ENCODE measurements at regions not wholly inside any gene's neighbourhood (a gene's known extent, or its start where the extent isn't known, plus 50 kb on each side); places are given as distances from the start of the nearest gene placed in this dataset.

DNA sequence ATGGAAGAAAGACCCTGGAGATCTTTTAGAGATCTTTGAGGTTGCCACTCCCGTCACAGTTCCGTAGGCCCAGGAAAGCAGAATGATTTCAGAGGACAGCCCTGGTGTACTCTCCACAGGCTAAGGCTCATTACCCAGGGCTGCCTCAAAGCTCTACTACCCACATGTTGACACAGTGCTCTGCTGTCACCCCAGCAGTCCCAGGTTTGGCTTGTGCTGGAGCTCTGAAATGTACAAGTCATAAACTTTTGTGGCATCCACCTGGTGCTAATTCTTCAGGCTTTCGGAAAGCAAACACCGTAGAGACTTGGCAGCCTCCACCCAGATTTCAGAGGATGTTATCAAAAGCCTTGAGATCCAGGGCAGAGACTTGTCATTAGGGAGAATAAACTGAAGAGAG, 136.5 kb downstream of the MTRR start:
- Histone ChIP-seq H3K9me3 (ENCODE audit: control insufficient read depth, low read length) (no peaks in the 10 kb centered on the region), H3K36me3 (ENCODE audit: control insufficient read depth, insufficient read depth, low read length) (no peaks in the 10 kb centered on the region), H3K4me1 (ENCODE audit: control insufficient read depth, insufficient read depth, low read length) (no peaks in the 10 kb centered on the region), H3K4me3 (ENCODE audit: low read length) (no peak overlapping the region), H3K27me3 (ENCODE audit: control insufficient read depth, insufficient read depth, low read length) (no peaks in the 10 kb centered on the region), H3K9ac (ENCODE audit: low read length) (no peak overlapping the region)

DNA sequence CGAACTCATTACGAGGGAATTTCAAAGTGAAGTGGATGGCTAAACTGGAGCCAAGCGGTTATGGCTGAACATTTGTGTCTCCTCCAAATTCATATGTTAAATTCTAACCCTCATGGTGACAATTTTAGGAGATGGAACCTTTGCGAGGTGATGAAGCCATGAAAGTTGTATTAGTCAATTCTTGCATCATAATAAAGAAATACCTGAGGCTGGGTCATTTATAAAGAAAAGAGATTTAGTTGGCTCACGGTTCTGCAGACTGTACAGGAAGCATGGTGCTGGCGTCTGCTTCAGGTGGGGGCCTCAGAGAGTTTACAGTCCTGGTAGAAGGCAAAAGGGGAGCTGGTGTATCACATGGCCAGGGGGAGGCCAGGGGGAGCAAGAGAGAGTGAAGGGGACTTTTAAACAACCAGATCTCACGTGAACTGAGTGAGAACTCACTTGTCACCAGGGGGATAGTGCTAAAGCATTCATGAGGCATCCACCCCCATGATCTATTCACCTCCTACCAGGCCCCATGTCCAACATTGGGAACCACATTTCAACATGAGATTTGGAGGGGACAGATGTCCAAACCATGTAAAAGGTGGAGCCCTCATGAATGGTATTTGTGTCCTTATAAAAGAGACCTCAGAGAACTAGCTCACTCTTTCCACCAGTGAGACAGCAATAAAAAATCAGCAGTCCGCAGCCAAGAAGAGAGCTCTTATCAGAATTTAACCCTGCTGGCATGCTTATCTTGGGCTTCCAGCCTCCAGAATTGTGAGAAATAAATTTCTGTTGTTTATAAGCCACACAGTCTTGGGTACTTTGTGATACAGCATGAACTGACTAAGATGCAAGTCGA, 143.4 kb downstream of the MTRR start:
- Histone ChIP-seq H3K9ac (ENCODE audit: low read length) (no peak overlapping the region), H3K36me3 (ENCODE audit: control insufficient read depth, insufficient read depth, low read length) (no peaks in the 10 kb centered on the region), H3K27me3 (ENCODE audit: control insufficient read depth, insufficient read depth, low read length) (no peaks in the 10 kb centered on the region), H3K9me3 (ENCODE audit: control insufficient read depth, low read length) (no peaks in the 10 kb centered on the region), H3K4me1 (ENCODE audit: control insufficient read depth, insufficient read depth, low read length) (no peaks in the 10 kb centered on the region), H3K4me3 (ENCODE audit: low read length) (no peak overlapping the region)

DNA sequence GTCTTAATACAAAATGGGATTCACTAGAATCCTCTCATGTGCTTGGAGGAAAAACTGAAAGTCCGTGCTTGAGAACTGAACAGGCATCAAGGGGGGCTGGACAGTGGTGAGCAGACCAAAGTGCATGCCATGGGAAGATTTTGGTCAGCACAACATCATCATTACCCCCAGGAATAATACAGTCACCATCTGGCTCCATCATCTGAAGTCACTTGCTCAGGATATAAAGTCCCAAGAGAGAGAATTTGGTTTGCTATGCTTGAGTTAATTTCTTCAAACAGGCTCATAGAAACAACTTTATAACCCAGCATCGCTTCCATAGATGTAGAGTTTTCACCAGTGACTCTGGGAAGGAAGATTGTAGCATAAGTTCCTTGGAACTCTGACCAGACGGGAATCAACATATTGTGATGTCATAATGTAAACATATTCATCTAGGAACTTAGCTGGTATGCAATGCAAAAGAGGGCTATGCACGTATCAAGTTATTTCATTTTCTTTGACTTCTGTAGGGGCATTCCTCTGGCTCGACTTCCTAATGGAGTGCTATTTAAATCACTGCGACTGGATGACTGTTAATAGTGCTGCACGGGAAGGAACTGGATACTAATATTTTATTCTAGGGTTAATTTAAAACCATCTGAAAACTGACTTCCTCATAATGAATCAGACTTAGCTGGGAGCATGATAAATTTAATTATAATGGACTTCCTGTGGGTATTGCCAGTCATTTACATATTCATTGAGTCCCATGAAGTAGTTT, 145.2 kb downstream of the MTRR start:
- Histone ChIP-seq H3K4me3 (ENCODE audit: low read length) (no peak overlapping the region), H3K36me3 (ENCODE audit: control insufficient read depth, insufficient read depth, low read length) (no peaks in the 10 kb centered on the region), H3K27me3 (ENCODE audit: control insufficient read depth, insufficient read depth, low read length) (no peaks in the 10 kb centered on the region), H3K9ac (ENCODE audit: low read length) (no peak overlapping the region), H3K4me1 (ENCODE audit: control insufficient read depth, insufficient read depth, low read length) (no peaks in the 10 kb centered on the region), H3K9me3 (ENCODE audit: control insufficient read depth, low read length) (no peaks in the 10 kb centered on the region)

DNA sequence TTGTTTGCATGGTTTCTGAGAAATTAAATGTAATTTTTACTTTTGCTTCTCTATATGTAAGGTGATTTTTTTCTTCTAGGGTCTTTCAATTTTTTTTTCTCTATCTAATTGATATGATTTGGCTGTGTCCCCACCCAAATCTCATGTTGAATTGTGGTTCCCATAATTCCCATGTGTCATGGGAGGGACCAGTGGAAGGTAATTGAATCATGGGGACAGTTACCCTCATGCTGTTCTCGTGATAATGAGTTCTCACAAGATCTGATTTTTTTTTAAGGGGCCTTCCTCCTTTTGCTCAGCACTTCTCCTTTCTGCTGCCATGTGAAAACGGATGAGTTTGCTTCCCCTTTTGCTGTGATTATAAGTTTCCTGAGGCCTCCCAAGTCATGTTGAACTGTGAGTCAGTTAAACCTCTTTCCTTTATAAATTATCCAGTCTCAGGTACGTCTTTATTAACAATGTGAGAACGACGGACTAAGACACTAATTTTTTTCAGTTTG, 150.8 kb downstream of the MTRR start:
- no peaks in the 10 kb centered on the region for H3K9me3 ChIP-seq (ENCODE audit: control insufficient read depth, low read length)
- H3K4me1 ChIP-seq (ENCODE audit: control insufficient read depth, insufficient read depth, low read length): no peaks in the 10 kb centered on the region
- no peak overlapping the region for H3K4me3 ChIP-seq (ENCODE audit: low read length)
- no peak overlapping the region for H3K9ac ChIP-seq (ENCODE audit: low read length)
- H3K36me3 ChIP-seq (ENCODE audit: control insufficient read depth, insufficient read depth, low read length): no peaks in the 10 kb centered on the region
- H3K27me3 ChIP-seq (ENCODE audit: control insufficient read depth, insufficient read depth, low read length): no peaks in the 10 kb centered on the region

DNA sequence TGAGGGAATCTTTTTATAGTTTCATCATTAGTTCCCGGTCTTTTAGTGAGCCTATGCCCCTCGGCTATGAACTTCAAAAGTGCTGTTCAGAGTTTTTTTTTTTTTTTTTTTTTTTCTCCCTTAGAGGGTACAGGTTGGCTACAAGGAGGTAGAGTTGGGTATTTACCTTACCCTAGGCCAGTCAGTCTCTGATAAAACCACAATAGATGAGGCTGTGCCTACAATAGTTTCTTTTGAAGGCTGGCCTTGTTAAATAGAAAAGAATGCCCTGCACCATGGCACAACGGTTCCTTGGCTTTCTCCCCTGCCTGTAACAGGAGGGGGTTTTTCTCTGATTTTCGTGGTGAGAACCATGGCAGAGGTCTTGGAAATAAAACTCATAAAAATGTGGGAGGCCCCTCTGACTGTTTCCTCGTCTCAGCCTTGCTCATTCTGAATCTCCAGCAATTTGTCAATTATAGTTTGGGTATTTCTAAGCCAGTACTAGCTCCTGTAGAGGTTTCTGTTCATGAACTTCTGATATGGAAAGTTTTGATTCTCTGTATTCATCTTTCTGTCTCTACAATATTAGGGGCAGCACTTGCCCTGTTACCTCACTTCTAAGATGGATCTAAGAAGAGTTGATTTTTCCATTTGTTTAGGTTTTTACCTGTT, 152.0 kb downstream of the MTRR start:
- Histone ChIP-seq H3K9me3 (ENCODE audit: control insufficient read depth, low read length) (no peaks in the 10 kb centered on the region), H3K36me3 (ENCODE audit: control insufficient read depth, insufficient read depth, low read length) (no peaks in the 10 kb centered on the region), H3K4me1 (ENCODE audit: control insufficient read depth, insufficient read depth, low read length) (no peaks in the 10 kb centered on the region), H3K27me3 (ENCODE audit: control insufficient read depth, insufficient read depth, low read length) (no peaks in the 10 kb centered on the region), H3K9ac (ENCODE audit: low read length) (no peak overlapping the region), H3K4me3 (ENCODE audit: low read length) (no peak overlapping the region)

DNA sequence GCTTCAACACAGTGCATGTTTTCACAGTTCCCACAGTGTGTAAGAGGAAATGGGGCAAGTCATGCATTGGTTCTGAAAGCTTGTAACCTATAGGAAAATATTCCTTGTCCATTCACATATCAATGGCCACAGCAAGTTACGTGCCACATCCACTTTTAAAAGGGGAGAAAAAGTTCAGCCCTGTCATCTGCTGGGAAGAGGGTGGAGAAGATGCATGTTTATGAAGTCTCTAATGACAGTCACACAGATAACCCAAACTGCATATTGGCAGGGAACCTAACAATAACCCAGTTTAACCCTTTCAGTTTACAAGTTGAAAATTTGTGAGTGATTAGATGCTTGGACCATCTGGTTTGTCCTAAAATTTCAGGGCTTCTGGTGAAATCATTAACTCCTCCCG, 159.3 kb downstream of the MTRR start:
- H3K4me3 ChIP-seq (ENCODE audit: low read length): no peak overlapping the region
- H3K9ac ChIP-seq (ENCODE audit: low read length): no peak overlapping the region
- no peaks in the 10 kb centered on the region for H3K9me3 ChIP-seq (ENCODE audit: control insufficient read depth, low read length)
- H3K36me3 ChIP-seq (ENCODE audit: control insufficient read depth, insufficient read depth, low read length): no peaks in the 10 kb centered on the region
- H3K4me1 ChIP-seq (ENCODE audit: control insufficient read depth, insufficient read depth, low read length): no peaks in the 10 kb centered on the region
- no peaks in the 10 kb centered on the region for H3K27me3 ChIP-seq (ENCODE audit: control insufficient read depth, insufficient read depth, low read length)

DNA sequence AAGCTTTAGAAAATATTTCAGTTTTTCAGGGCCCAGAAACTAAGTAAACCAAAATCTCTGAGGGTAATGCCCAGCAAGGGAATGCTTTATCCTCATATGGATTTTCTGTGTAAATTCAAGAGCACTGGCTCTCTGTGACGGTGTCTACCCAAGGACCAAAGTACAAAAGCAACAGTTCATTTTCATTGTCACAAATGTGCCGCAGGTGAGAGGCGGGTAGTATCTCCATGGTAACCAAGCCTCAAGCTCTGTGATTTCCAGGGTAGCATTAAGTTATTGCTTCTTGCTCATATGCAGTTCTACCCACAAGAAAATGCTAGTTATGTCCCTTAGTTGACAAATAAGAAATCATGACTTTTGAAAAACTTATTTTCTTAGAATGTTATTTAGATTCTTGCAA, 164.3 kb downstream of the MTRR start:
- Histone ChIP-seq H3K4me1 (ENCODE audit: control insufficient read depth, insufficient read depth, low read length) (no peaks in the 10 kb centered on the region), H3K36me3 (ENCODE audit: control insufficient read depth, insufficient read depth, low read length) (no peaks in the 10 kb centered on the region), H3K4me3 (ENCODE audit: low read length) (no peak overlapping the region), H3K27me3 (ENCODE audit: control insufficient read depth, insufficient read depth, low read length) (no peaks in the 10 kb centered on the region), H3K9ac (ENCODE audit: low read length) (no peak overlapping the region), H3K9me3 (ENCODE audit: control insufficient read depth, low read length) (no peaks in the 10 kb centered on the region)

DNA sequence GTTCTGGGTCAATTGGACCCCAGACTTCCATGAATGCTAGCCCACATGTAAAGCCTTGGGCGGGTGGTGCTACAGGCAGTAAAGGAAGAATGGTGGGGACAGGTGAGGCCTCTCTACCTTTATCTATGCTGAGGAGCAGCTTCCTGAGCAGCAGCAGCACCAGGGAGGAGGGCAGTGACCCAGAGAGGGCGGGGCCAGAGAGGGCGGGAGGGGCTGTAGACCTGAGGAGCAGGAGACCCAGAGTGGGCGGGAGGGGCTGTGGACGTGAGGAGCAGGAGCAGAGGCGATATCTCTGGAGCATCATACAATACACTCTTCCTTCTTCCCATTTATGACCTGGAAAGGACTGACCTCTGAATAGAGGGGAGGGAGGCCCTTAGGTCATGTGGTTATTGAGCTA, 165.9 kb downstream of the MTRR start:
- H3K36me3 ChIP-seq (ENCODE audit: control insufficient read depth, insufficient read depth, low read length): no peaks in the 10 kb centered on the region
- no peak overlapping the region for H3K4me3 ChIP-seq (ENCODE audit: low read length)
- no peak overlapping the region for H3K9ac ChIP-seq (ENCODE audit: low read length)

DNA sequence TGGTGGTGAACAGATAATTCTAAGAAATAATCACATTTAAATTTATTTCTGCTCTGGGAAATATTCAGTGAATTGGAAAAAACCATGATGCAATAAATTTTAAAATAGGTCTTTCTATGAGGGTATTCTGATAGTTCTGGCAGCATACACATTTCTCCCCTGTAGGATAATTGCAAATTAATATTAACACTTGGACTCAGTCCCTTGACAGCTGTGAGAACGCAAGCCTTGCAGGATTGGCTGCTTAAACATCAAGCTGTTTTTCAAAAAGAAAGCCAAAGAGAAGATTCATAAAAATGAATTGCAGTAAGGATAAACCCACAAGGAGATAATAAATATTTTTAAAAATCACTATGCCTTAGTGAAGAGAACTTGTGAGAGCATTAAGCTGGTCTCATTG, 180.0 kb downstream of the MTRR start:
- H3K9ac ChIP-seq (ENCODE audit: low read length): no peak overlapping the region
- no peaks in the 10 kb centered on the region for H3K36me3 ChIP-seq (ENCODE audit: control insufficient read depth, insufficient read depth, low read length)
- no peak overlapping the region for H3K4me3 ChIP-seq (ENCODE audit: low read length)
- H3K9me3 ChIP-seq (ENCODE audit: control insufficient read depth, low read length): no peaks in the 10 kb centered on the region
- no peaks in the 10 kb centered on the region for H3K4me1 ChIP-seq (ENCODE audit: control insufficient read depth, insufficient read depth, low read length)
- H3K27me3 ChIP-seq (ENCODE audit: control insufficient read depth, insufficient read depth, low read length): no peaks in the 10 kb centered on the region

More for the DNA sequence above, 165.9 kb downstream of the MTRR start:
- H3K27me3 ChIP-seq (ENCODE audit: control insufficient read depth, insufficient read depth, low read length): no peaks in the 10 kb centered on the region
- H3K9me3 ChIP-seq (ENCODE audit: control insufficient read depth, low read length): no peaks in the 10 kb centered on the region
- H3K4me1 ChIP-seq (ENCODE audit: control insufficient read depth, insufficient read depth, low read length): no peaks in the 10 kb centered on the region

DNA sequence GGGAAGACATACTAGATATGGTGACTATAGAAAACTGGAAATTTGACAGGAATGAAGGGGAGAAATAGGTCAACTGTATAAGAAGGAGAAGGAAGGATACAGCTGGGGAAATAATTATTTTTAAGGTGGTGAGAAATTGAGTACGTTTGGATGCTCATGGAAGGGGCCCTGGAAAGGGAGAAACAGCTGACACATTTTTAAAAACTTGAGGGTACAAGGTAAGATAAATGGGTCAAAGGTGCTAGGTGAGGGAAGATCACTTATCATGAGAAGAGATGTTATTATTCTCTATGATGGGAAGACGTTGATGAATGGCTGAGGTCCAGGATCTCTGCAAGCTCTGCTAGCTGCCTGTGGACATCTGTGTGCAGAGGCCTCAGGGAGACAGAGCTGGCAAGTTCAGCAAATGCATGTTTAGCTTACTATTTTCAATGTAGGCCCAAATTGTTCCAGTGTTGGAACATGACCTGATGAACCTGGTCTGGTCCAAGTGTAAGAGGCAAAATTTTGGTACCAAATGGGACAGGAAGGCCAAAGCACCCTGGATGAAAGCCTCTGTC, 181.7 kb downstream of the MTRR start:
- no peaks in the 10 kb centered on the region for H3K9me3 ChIP-seq (ENCODE audit: control insufficient read depth, low read length)
- H3K4me3 ChIP-seq (ENCODE audit: low read length): no peak overlapping the region
- H3K4me1 ChIP-seq (ENCODE audit: control insufficient read depth, insufficient read depth, low read length): no peaks in the 10 kb centered on the region
- no peak overlapping the region for H3K9ac ChIP-seq (ENCODE audit: low read length)
- no peaks in the 10 kb centered on the region for H3K27me3 ChIP-seq (ENCODE audit: control insufficient read depth, insufficient read depth, low read length)
- no peaks in the 10 kb centered on the region for H3K36me3 ChIP-seq (ENCODE audit: control insufficient read depth, insufficient read depth, low read length)

DNA sequence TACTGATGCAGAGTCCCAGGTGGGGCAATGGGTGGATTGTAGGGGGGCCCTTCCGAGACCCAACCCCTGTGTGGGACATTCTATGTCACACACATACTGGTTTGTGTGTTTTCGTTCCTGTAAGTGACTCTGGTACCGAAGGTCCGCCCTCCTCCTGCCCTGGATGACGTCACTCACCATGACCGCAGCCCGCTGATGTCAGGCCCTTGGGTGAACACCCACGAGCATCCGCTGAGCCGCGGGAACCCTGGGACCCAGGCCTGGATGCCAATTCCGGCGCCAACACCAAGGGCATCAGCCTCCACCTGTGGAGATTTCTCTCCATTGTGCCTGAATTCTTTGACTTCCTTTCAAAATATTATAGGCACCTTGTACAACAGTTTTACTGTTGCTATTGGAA, 184.3 kb downstream of the MTRR start:
- H3K36me3 ChIP-seq (ENCODE audit: control insufficient read depth, insufficient read depth, low read length): no peaks in the 10 kb centered on the region

DNA sequence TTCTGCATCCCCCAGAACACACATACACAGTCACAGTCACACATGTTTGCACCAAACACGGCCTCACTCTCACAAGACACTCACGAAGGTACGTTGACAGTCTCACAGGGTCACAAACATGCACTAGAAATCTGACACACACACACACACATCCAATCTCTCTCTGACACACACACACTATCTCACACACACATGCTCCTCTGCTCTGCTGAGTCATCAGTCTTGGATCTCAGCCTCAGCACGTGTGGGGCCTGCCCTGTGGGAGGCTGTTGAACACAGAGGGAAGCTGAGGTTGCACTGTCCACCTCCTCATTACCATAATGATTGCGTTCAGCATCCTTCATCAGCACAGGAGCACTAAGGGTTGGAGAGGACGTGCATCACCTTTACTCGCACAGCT, 188.8 kb downstream of the MTRR start:
- H3K27me3 ChIP-seq (ENCODE audit: control insufficient read depth, insufficient read depth, low read length): no peaks in the 10 kb centered on the region

More for the DNA sequence above, 184.3 kb downstream of the MTRR start:
- Histone ChIP-seq H3K9me3 (ENCODE audit: control insufficient read depth, low read length) (no peaks in the 10 kb centered on the region), H3K9ac (ENCODE audit: low read length) (no peak overlapping the region), H3K27me3 (ENCODE audit: control insufficient read depth, insufficient read depth, low read length) (no peaks in the 10 kb centered on the region), H3K4me1 (ENCODE audit: control insufficient read depth, insufficient read depth, low read length) (no peaks in the 10 kb centered on the region), H3K4me3 (ENCODE audit: low read length) (no peak overlapping the region)

More for the DNA sequence above, 188.8 kb downstream of the MTRR start:
- H3K9ac ChIP-seq (ENCODE audit: low read length): no peak overlapping the region
- no peaks in the 10 kb centered on the region for H3K36me3 ChIP-seq (ENCODE audit: control insufficient read depth, insufficient read depth, low read length)
- no peaks in the 10 kb centered on the region for H3K9me3 ChIP-seq (ENCODE audit: control insufficient read depth, low read length)
- H3K4me1 ChIP-seq (ENCODE audit: control insufficient read depth, insufficient read depth, low read length): no peaks in the 10 kb centered on the region
- no peak overlapping the region for H3K4me3 ChIP-seq (ENCODE audit: low read length)
